Neural crest cell (in vitro differentiated cells): ENCODE measurements at regions not wholly inside any gene's neighbourhood (a gene's known extent, or its start where the extent isn't known, plus 50 kb on each side); places are given as distances from the start of the nearest gene placed in this dataset.

Experiments
- DNase-seq: peaks from one replicate; pipeline ENCODE4 v3.0.0; 2021; ENCODE audit warnings: low read depth, mixed read lengths, low spot score
- H3K27ac Mint-ChIP-seq: one replicate; pipeline ENCODE4 v1.8.0; 2021; ENCODE audit warnings: mild to moderate bottlenecking, mixed read lengths; ENCODE audit not compliant: unreplicated experiment
- H3K27me3 Mint-ChIP-seq: 2 replicates; pipeline ENCODE4 v1.8.0; 2021; ENCODE audit warnings: low read depth, mild to moderate bottlenecking, mixed read lengths
- H3K36me3 Mint-ChIP-seq: 2 replicates; pipeline ENCODE4 v1.8.0; 2021; ENCODE audit warnings: low read depth, mild to moderate bottlenecking, mixed read lengths
- H3K4me1 Mint-ChIP-seq: 2 replicates; pipeline ENCODE4 v1.8.0; 2021; ENCODE audit warnings: mixed read lengths
- H3K4me3 Mint-ChIP-seq: one replicate; pipeline ENCODE4 v1.8.0; 2021; ENCODE audit warnings: mild to moderate bottlenecking, mixed read lengths
- H3K9me3 Mint-ChIP-seq: 2 replicates; pipeline ENCODE4 v1.8.0; 2021; ENCODE audit warnings: mixed read lengths
- CTCF ChIP-seq: fragments of 200-600 bp; sonication (generic); conservative IDR thresholded peaks from 2 replicates; pipeline ENCODE4 v1.5.0; 2021; ENCODE audit warnings: antibody characterized with exemption, mild to moderate bottlenecking

- no peak overlapping the region for H3K27ac Mint-ChIP-seq
- DNase-seq: no peak
Observed at GRCh38 chr6:135106611-135107010, 52.0 kb upstream of the HBS1L start.

GRCh38 chr6:135105710-135106109 lies 51.1 kb upstream of the HBS1L start:
- H3K4me3 Mint-ChIP-seq: no peak overlapping the region
- H3K27me3 Mint-ChIP-seq: no peaks in the 10 kb centered on the region
- H3K27ac Mint-ChIP-seq: no peak overlapping the region
- no peak for DNase-seq
- no peak for TF ChIP-seq CTCF
- no peaks in the 10 kb centered on the region for H3K36me3 Mint-ChIP-seq
- H3K9me3 Mint-ChIP-seq: peaks cover 4% of the 10 kb centered on the region
- peaks cover 10% of the 10 kb centered on the region for H3K4me1 Mint-ChIP-seq

More at GRCh38 chr6:135106611-135107010, 52.0 kb upstream of the HBS1L start:
- Mint-ChIP-seq H3K36me3 (no peaks in the 10 kb centered on the region), H3K9me3 (peaks cover 4% of the 10 kb centered on the region), H3K4me3 (no peak overlapping the region), H3K4me1 (peaks cover 10% of the 10 kb centered on the region), H3K27me3 (no peaks in the 10 kb centered on the region)
- no peak for TF ChIP-seq CTCF

- no peak overlapping the region for H3K27ac Mint-ChIP-seq
- H3K4me3 Mint-ChIP-seq: no peak overlapping the region
- DNase-seq: no peak
- H3K27me3 Mint-ChIP-seq: no peaks in the 10 kb centered on the region
- peaks cover 10% of the 10 kb centered on the region for H3K4me1 Mint-ChIP-seq
- no peaks in the 10 kb centered on the region for H3K36me3 Mint-ChIP-seq
- peaks cover 4% of the 10 kb centered on the region for H3K9me3 Mint-ChIP-seq
- TF ChIP-seq CTCF: no peak
Observed at GRCh38 chr6:135105299-135105698, 50.7 kb upstream of the HBS1L start.
